MM.1S (cell line): ENCODE measurements at regions not wholly inside any gene's neighbourhood (a gene's known extent, or its start where the extent isn't known, plus 50 kb on each side); places are given as distances from the start of the nearest gene placed in this dataset.
"Not testable (repeated sequence)": the region's sequence is repeated elsewhere in the genome, so short reads cannot be mapped to it uniquely, and the experiment has no call there.

Experiments used
- DNase-seq: peaks from one replicate; pipeline ENCODE4 v3.0.0-alpha.2; 2015
- H2AFZ ChIP-seq: fragments of 300-600 bp; sonication (generic); 2 replicates; pipeline ENCODE4 v1.6.0; 2016; ENCODE audit warnings: antibody characterized with exemption, low read length
- H3F3A ChIP-seq: fragments of 300-600 bp; sonication (generic); 2 replicates; pipeline ENCODE4 v1.6.1; 2016; ENCODE audit warnings: mild to moderate bottlenecking, antibody characterized with exemption, low read length, moderate library complexity, mixed read lengths; ENCODE audit not compliant: insufficient read depth
- H3K27ac ChIP-seq: fragments of 300-600 bp; sonication (generic); 2 replicates; pipeline ENCODE4 v1.5.1; 2016; ENCODE audit warnings: mild to moderate bottlenecking, low read length
- H3K27me3 ChIP-seq: fragments of 300-600 bp; sonication (generic); replicated peaks from 2 replicates; pipeline ENCODE4 v1.6.0; 2016; ENCODE audit warnings: low read length; ENCODE audit not compliant: insufficient read depth
- H3K36me3 ChIP-seq: fragments of 300-600 bp; sonication (generic); replicated peaks from 2 replicates; pipeline ENCODE4 v1.6.1; 2016; ENCODE audit warnings: mild to moderate bottlenecking, low read length, mixed read lengths; ENCODE audit not compliant: insufficient read depth
- H3K4me1 ChIP-seq: fragments of 300-600 bp; sonication (generic); 2 replicates; pipeline ENCODE4 v1.6.1; 2016; ENCODE audit warnings: low read length, mixed read lengths
- H3K4me2 ChIP-seq: fragments of 300-600 bp; sonication (generic); 2 replicates; pipeline ENCODE4 v1.6.0; 2016; ENCODE audit warnings: low read depth, low read length
- H3K4me3 ChIP-seq: fragments of 300-600 bp; sonication (generic); 2 replicates; pipeline ENCODE4 v1.5.1; 2016; ENCODE audit warnings: low read length, mixed read lengths
- H3K79me2 ChIP-seq: fragments of 300-600 bp; sonication (generic); 2 replicates; pipeline ENCODE4 v1.6.1; 2016; ENCODE audit warnings: mixed run types, low read length, mixed read lengths
- H3K9ac ChIP-seq: fragments of 300-600 bp; sonication (generic); 2 replicates; pipeline ENCODE4 v1.6.1; 2016; ENCODE audit warnings: low read length, mixed read lengths
- H3K9me2 ChIP-seq: fragments of 300-600 bp; sonication (generic); replicated peaks from 2 replicates; pipeline ENCODE4 v1.6.1; 2016; ENCODE audit warnings: mild to moderate bottlenecking, low read length, mixed read lengths; ENCODE audit not compliant: insufficient read depth
- H3K9me3 ChIP-seq: fragments of 300-600 bp; sonication (generic); replicated peaks from 2 replicates; pipeline ENCODE4 v1.6.1; 2016; ENCODE audit warnings: mild to moderate bottlenecking, low read length, mixed read lengths; ENCODE audit not compliant: insufficient read depth
- H4K20me1 ChIP-seq: fragments of 300-600 bp; sonication (generic); 2 replicates; pipeline ENCODE4 v1.6.1; 2016; ENCODE audit warnings: mild to moderate bottlenecking, low read length, moderate library complexity, mixed read lengths; ENCODE audit not compliant: insufficient read depth
- CTCF ChIP-seq: fragments of 300-600 bp; sonication (generic); IDR thresholded peaks from 2 replicates; pipeline ENCODE4 v1.5.1; 2016; ENCODE audit warnings: antibody characterized with exemption, low read length, mixed read lengths
- EZH2 ChIP-seq: fragments of 300-600 bp; sonication (generic); optimal IDR thresholded peaks from 2 replicates; pipeline ENCODE3; 2017; ENCODE audit warnings: low read depth, mild to moderate bottlenecking, antibody characterized with exemption, low read length, mixed read lengths
- EZH2phosphoT487 ChIP-seq: fragments of 300-600 bp; sonication (generic); IDR thresholded peaks from 2 replicates; pipeline ENCODE4 v1.6.1; 2018; ENCODE audit warnings: antibody characterized with exemption, low read length

- H4K20me1 ChIP-seq: no peaks in the 10 kb centered on the region
- no peak overlapping the region for H3K4me3 ChIP-seq
- H3K36me3 ChIP-seq: no peaks in the 10 kb centered on the region
- no peaks in the 10 kb centered on the region for H3K79me2 ChIP-seq
- TF ChIP-seq CTCF (no peak), EZH2phosphoT487 (no peak), EZH2 (no peak)
- H3K9me3 ChIP-seq: no peaks in the 10 kb centered on the region
- H3K27me3 ChIP-seq: no peaks in the 10 kb centered on the region
- no peaks in the 10 kb centered on the region for H3F3A ChIP-seq
- no peak for DNase-seq
- no peaks in the 10 kb centered on the region for H3K9me2 ChIP-seq
- H2AFZ ChIP-seq: no peak overlapping the region
- H3K27ac ChIP-seq: no peak overlapping the region
- H3K4me1 ChIP-seq: no peaks in the 10 kb centered on the region
- no peak overlapping the region for H3K4me2 ChIP-seq
- no peak overlapping the region for H3K9ac ChIP-seq
Observed at GRCh38 chr11:38130976-38131375, 1532.9 kb upstream of the RAG2 start.

DNA sequence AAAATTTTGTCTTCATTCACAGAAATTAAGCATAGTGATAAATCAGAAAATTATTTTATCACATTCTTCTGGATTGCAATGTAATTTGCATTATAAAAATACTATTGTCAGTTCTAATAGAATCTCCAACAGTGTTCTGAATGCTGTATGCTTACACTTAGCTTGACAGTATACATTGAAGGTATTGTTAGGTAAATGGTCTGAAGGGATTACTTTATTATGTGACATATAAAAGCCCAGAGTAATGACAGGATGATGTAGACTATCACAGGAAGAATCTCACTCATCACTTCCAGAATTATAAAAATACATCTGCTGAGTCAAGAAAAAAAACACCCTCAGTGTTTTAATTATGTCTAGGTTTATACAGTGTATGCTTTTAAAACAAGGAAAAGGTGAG lies 1532.5 kb upstream of the RAG2 start:
- DNase-seq: no peak
- Histone ChIP-seq H3K9ac (no peak overlapping the region), H3K36me3 (no peaks in the 10 kb centered on the region), H3K79me2 (no peaks in the 10 kb centered on the region), H3K9me3 (no peaks in the 10 kb centered on the region), H3K27ac (no peak overlapping the region), H3F3A (no peaks in the 10 kb centered on the region), H2AFZ (no peak overlapping the region), H3K9me2 (no peaks in the 10 kb centered on the region), H3K27me3 (no peaks in the 10 kb centered on the region), H3K4me3 (no peak overlapping the region), H4K20me1 (no peaks in the 10 kb centered on the region), H3K4me1 (no peaks in the 10 kb centered on the region), H3K4me2 (no peak overlapping the region)
- TF ChIP-seq EZH2 (no peak), CTCF (no peak), EZH2phosphoT487 (no peak)

DNA sequence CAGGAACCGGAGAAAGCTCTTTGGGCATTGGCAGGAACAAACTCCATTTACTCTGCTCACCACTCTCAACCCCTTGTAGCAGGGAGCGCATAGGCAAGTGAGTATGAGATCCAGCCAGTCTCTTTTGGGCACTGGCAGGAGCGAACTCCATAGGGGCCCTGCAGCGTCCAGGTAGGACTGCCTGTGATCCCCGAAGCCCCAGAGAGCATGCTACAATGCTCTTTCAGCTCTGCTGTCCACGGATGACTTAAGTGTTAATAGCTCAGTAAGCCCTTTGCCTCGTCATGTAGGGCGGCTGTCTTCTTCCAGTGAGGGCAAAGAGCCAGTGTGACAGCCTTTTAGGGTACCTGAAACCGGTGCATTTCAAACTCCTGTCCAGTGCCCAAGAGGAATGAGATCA lies 1525.6 kb upstream of the RAG2 start:
- DNase-seq: no peak
- Histone ChIP-seq H3K79me2 (no peaks in the 10 kb centered on the region), H3K36me3 (no peaks in the 10 kb centered on the region), H3K4me2 (no peak overlapping the region), H3K9me3 (no peaks in the 10 kb centered on the region), H3K9me2 (no peaks in the 10 kb centered on the region), H3K27me3 (no peaks in the 10 kb centered on the region), H2AFZ (no peak overlapping the region), H3K9ac (no peak overlapping the region), H3K4me3 (no peak overlapping the region), H3F3A (no peaks in the 10 kb centered on the region), H3K4me1 (no peaks in the 10 kb centered on the region), H4K20me1 (no peaks in the 10 kb centered on the region), H3K27ac (no peak overlapping the region)
- no peak for TF ChIP-seq CTCF
- no peak for TF ChIP-seq EZH2
- no peak for TF ChIP-seq EZH2phosphoT487

DNA sequence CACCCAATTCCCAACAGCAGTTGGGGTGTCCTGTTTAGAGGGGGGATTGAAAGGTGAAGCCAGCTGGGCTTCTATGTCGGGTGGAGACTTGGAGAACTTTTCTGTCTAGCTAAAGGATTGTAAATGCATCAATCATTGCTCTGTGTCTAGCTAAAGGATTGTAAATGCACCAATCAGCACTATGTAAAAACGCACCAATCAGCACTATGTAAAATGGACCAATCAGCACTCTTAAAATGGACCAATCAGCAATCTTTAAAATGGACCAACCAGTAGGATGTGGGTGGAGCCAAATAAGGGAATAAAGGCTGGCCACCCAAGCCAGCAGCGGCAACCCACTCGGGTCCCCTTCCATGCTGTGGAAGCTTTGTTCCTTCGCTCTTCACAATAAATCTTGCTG lies 1518.6 kb upstream of the RAG2 start:
- not testable (repeated sequence) for H3K36me3 ChIP-seq, H4K20me1 ChIP-seq, H3K27me3 ChIP-seq, H3K9ac ChIP-seq, H3K4me1 ChIP-seq, H3K4me2 ChIP-seq, H3K79me2 ChIP-seq, H3K9me2 ChIP-seq, H3K9me3 ChIP-seq, H3K27ac ChIP-seq, H3F3A ChIP-seq, H3K4me3 ChIP-seq, H2AFZ ChIP-seq, DNase-seq

- not testable (repeated sequence) for DNase-seq, H3K79me2 ChIP-seq, H3K27me3 ChIP-seq, H3K4me1 ChIP-seq, H3K9ac ChIP-seq, H2AFZ ChIP-seq, H3K4me3 ChIP-seq, H3K9me3 ChIP-seq, H3K36me3 ChIP-seq, H3K9me2 ChIP-seq, H3K27ac ChIP-seq, H3F3A ChIP-seq, H3K4me2 ChIP-seq, H4K20me1 ChIP-seq
Observed at GRCh38 chr11:38115381-38115780, 1517.3 kb upstream of the RAG2 start.
